ENCODE measurements at regions not wholly inside any gene's neighbourhood (a gene's known extent, or its start where the extent isn't known, plus 50 kb on each side); places are given as distances from the start of the nearest gene placed in this dataset.
"Not testable (repeated sequence)": the region's sequence is repeated elsewhere in the genome, so short reads cannot be mapped to it uniquely, and the experiment has no call there.

DNA sequence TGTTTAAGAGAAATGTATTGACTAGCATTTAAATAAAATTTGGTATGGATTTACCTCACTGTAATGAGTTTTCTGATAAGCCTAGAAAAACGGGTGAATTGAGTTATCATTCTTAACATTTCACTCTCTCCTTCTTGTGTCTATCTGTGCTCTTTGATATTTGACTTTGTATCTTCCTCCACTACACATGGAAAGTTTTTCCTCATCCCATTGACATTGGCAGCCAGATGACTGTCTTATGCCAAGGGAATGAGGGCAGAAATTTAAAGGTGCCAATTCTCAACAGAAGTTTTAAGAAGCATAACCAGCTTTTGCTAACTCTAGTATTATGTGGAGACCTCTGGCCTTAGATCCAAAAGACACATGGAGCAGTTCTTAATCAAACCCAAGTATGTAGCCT is 376.6 kb downstream of the DSEL start:
- no peak for DNase-seq (ENCODE audit: low read depth)

DNA sequence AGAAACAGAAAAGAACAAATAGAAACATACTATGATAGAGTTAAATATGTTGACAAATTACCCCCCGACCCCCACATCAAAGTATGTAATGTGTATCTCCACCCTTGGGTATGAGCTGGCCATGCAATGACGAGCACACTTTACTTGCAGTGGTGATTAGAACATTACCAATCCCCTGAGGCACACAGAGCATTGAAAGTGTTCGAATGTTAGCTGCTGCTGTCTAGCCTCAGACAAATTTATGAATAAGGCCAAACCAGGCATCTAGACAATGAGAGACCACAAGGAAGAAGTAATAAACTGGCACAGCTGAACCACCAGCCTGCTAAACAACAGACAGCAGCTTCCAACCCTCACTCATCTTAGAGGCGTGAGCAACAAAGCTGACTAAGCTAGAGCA is 380.5 kb downstream of the DSEL start:
- no peak for DNase-seq (ENCODE audit: low read depth)

DNA sequence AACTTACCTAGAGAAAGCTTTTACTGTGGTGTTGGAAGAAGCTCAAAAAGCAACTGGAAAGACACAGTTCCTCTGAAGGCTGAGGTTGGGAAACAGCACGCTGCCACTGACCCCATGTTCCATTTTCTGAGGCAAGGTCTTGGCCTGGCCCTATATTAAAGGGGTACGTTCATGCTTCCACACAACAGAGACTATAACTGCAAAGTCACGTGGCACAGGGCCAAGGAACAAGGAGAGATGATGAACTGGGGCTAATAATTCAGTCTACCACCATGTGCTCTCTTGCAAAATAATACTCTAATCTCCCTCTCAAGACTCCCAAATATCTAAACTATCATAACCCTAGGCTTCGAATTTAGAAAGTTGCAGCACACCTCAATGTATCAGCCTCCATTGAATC is 381.6 kb downstream of the DSEL start:
- no peak for DNase-seq (ENCODE audit: low read depth)

DNA sequence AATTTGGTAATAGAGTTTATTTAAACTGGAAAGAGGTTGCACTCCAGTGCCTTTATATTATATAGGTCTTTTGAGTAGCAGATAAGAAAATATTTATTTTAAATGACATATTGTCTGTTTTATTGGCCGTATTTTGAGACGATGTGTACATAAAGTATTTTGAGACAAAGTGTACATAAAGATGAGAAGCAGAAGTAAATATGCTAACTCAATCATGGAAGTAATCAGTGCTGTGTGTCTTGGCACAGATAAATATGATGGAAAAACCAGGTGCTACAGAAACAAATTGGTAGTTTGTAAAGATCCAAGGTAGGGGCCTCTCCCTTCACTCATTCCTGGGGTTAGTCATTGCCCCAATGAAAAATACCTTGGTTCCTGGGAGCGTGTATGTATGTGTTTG is 382.9 kb downstream of the DSEL start:
- no peak for DNase-seq (ENCODE audit: low read depth)

DNA sequence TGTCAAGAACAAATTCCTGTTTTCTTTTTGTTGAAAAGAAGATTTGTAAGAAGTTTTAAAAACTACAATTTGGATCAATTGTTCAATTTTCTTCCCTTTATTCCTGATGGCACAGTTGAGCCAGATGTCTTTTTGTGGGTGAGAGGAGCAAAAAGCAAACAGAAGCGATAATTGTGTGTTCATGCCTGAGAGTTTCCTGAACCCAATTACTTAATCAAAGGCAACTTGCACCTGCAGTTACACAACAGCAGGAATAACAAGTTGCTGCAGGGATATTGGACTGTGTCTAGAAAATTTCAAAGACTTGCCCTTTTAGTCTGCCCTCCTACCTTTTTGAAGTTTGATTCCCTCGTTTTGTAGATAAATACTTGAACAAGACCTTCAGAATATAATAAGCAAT is 383.6 kb downstream of the DSEL start:
- no peak for DNase-seq (ENCODE audit: low read depth)

DNA sequence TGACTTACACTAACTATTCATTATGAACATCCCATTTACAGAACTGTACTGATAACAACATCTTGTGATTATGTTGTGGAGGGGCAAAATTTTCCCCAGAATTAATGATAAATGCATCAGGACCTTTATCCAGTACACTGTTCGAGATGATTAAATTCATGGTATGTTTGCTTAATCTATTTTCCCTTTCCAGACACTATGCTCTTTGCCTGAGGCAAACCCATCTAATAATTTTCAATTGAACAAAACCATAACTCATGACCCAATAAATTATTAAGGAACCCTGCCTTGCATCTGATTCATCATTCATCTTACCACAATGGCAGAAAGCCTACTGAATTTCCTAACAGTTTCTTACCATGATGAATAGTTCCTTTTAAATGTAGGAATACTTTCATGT is 385.0 kb downstream of the DSEL start:
- no peak for DNase-seq (ENCODE audit: low read depth)

DNA sequence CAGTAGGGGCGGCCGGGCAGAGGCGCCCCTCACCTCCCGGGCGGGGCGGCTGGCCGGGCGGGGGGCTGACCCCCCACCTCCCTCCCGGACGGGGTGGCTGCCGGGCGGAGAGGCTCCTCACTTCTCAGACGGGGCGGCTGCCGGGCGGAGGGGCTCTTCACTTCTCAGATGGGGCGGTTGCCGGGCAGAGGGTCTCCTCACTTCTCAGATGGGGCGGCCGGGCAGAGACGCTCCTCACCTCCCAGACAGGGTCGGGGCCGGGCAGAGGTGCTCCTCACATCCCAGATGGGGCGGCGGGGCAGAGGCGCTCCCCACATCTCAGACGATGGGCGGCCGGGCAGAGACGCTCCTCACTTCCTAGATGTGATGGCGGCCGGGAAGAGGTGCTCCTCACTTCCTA is 389.8 kb downstream of the DSEL start:
- not testable (repeated sequence) for DNase-seq (ENCODE audit: low read depth)

DNA sequence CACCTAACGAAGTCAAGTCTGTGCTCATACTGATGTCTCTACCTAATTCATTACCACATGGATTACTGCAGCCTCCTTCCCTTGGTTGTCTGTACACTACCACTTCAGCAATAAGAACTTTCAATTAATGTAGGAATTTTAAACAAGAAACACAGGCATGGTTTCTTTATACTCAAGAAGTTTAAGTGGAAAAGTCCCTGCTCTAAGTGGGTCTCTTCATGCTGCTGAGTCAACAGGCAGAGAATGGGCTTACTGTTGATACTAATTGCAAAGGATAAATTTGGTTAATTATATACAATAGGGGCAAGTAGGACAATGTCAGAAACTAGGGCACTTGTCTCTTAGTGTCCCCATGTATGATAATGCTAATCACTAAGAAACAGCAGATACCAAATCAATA is 392.6 kb downstream of the DSEL start:
- DNase-seq (ENCODE audit: low read depth) = no peak

DNA sequence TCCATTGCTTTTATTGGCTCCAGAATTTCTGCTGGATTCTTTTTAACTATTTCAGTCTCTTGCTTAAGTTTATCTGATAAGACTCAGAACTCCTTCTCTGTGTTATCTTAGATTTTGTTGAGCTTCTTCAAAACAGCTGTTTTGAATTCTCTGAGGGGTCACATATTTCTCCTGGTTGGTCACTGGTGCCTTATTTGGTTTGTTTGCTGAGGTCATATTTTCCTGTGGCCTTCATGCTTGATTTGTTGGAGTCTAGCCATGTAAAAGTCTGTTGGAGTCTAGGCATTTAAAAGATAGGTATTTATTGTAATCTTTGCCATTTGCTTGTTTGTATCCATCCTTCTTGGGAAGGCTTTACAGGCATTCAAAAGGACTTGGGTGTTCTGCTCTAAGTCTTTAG is 398.7 kb downstream of the DSEL start:
- peak; percentile 53 for DNase-seq (ENCODE audit: low read depth)

DNA sequence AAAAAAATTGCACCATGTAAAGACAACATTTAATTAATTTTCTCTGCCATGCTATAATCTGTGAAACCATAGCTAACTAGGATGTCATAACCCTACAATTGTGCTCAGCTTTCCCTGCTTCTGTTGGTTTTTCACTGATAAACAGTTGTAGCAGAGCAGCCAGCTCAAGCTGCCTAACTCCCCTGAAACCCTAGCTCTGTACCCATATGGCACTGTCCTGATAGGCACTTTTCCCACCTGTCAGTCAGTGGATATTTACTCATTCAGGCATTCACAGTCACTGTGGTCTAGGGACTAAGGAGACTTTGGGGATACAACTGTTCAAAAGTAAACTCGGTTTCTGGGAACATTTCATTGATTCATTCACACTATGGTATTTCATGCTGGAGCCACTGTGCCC is 407.0 kb downstream of the DSEL start:
- no peak for DNase-seq (ENCODE audit: low read depth)

DNA sequence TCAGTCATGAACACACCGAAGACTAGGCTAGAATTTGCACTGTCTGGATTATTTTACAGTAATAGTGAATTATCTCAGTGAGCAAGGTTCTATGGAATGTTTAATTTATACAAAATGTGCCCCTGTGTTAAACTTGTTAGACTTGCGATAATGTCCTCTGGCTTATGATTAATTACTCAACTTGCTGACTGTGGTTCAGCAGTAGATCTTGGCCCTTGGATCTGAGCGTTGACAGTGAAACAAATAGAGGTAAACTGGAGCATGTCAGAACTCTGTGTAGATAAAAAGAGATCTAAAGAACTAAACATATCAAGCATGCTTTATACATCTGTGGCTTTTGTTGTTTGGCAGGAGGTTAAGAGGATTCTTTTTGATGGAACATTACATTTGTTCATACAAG is 407.6 kb downstream of the DSEL start:
- DNase-seq (ENCODE audit: low read depth) = no peak

DNA sequence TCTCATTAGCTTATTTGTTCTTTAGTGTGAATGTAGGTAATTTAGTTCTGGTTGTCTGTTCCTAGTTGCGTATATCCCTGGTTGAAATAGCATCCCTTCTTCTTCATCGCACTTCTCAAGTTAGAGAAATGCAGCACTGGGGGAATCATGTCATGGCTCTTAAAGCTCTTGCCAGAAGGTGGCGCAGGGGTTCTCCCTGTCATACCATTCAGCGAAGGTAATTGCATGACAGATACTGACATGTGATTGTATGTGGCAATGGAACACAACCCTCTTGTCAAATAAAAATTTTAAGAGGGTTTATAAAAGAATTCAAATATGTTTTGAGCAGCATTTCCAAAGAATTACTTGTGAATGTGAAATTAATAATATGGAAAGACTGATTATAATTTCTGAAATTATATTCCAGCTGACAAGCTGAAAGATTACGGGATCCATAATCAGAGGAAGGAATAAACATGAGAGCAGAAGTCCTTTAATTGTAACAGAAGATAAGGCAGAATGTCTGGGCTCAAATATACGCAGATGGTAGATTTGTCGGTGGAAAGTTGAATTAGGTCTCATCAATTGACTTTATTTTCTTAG is 411.7 kb downstream of the DSEL start:
- peak; percentile 35 for DNase-seq (ENCODE audit: low read depth)

DNA sequence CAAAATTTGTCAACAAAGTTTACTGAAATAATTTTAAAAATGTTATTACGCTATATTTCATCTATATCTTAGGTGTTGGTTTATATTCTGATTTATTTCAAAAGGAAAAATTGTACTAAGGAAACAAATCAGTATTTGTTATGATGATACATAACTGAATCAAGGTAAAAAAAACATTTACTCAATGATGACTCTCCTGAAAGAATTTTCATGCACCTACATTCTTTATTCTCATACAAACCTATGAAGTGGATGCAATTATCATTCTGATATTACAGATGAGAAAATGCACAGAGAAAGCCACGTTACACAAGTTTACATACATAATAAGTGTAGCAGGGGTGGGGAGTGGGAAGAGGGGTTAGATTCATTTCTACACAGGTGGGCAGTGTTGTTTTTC is 422.4 kb downstream of the DSEL start:
- no peak for DNase-seq (ENCODE audit: low read depth)

DNA sequence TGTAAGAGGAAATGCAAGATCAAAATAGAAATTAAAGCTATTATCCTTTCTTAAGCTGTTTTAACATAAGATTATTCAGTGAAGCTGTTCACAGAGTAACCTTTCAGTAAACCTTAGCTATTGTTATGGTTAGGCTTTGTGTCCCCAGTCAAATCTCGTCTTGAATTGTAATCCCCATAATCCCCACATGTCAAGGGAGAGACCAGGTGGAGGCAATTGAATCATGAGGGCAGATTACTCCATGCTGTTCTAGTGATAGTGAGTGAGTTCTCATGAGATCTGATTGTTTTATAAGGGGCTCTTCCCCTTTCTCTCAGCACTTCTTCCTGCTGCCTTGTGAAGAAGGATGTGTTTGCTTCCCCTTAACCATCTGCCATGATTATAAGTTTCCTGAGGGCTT is 424.4 kb downstream of the DSEL start:
- no peak for DNase-seq (ENCODE audit: low read depth)

DNA sequence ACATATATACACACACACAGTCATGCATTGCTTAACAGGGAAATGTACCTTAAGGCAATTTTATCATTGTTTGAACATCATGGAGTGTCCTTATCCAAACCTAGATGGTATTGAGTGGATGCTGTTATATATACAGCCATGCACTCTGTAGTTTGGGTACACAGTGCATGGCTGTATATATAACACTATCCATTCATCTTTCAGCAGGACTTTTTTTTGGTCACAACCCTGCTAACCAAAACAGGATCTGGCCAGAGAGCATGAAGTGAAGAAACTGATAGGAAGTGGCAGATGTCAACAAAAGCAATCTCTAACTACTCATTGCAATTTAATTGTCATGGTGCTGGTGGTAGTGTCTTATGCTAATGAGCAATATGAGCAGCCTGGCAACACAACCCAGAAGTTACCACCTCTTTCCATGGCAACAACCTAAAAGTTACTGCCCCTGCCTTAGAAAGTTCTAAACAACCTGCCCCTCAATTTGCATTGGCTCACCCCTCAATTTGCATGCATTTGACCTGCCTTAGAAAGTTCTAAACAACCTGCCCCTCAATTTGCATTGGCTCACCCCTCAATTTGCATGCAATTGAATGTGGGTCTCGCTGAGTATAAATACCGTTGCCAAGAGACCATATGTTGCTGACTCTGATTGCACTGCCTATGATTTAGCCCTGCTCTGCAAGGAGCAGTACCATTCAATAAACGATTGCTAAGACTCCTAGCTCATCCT is 434.9 kb downstream of the DSEL start:
- no peak for DNase-seq (ENCODE audit: low read depth)

DNA sequence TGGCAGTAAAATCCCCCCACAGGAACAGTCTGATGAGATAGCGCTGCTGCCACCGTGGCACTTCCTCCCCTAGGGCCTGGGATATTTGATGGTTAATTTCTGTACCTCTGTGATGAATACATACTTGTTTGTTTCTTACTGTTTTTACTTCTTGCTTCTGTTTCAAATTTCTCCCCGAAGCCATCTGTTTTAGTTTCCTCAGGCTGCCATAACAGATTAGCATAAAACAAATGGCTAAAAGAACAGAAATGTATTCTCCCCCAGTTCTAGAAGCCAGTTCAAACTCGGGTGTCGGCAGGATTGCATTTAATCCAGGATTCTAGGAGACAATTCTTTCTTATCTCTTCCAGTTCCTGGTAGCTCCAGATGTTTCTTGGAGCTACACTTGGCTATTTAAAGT is 435.9 kb downstream of the DSEL start:
- DNase-seq (ENCODE audit: low read depth) = no peak

DNA sequence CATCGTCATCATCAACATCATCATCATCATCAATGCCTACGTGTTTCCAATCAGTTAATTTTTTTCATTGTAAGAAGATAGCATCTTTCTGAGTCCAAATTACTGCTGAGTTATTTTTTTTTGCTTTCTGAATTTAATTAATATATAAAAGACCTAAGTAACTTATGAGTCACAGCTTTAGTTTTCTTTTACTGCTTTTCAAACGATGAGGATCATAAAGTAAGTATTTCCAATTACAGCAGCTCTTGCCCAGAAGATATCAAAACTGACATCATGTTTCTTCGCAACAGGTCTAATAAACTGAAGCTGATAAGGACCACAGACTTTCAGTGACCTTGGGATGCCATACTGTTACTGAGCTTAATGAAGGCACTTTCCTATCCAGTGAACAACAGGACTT is 442.2 kb downstream of the DSEL start:
- no peak for DNase-seq (ENCODE audit: low read depth)

DNA sequence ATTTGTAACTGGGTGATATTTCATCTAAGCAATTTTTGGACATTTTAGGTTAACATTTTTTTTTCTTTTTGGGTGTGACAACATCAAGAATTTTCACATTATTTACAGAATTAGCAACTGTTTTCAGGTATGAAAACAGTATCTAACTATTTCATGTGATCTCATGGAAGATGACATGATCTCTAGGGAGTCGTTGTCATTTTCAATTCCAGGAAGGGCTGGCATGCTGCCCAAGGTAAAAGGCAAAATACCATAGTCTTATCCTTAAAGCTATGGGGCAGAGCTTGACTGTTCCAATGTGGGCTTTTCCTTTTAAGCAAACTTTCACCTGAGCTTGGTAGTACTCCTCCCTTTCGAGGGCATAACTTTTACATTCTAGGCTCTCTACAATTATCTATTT is 443.7 kb downstream of the DSEL start:
- DNase-seq (ENCODE audit: low read depth) = no peak

DNA sequence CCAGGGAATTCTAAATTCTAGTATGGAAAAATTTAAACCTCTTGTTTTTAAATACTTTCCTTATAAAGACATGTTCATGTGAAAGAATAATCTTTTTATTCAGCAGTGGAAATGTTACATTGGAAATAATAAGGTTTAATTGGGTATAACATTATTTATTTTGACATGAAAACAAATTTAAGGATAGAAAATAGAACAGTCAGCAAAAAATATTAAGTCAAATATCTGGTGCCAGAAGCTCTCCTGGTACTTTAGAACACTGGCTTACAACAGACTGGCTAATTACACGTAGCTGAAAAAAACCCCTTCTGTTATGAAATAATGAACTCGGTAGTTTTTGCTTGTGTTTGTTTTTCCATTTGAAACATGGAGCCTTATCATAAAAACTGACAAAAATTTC is 447.9 kb downstream of the DSEL start:
- no peak for DNase-seq (ENCODE audit: low read depth)

DNA sequence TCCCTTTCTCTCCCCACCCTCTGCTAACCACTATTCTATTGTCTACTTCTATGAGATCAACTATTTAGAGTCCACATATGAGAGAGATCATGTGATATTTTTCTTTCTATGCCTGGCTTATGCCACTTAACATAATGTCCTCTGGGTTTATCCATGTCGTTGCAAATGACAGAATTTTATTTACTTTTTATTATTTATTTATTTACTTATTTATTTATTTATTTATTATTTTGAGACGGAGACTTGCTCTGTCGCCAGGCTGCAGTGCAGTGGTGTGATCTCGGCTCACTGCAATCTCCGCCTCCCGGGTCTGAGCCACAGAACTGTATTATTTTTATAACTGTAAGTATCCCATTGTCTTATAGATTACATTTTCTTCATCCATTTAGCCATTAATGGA is 443.4 kb upstream of the CDH19 start:
- no peak for DNase-seq (ENCODE audit: low read depth)

DNA sequence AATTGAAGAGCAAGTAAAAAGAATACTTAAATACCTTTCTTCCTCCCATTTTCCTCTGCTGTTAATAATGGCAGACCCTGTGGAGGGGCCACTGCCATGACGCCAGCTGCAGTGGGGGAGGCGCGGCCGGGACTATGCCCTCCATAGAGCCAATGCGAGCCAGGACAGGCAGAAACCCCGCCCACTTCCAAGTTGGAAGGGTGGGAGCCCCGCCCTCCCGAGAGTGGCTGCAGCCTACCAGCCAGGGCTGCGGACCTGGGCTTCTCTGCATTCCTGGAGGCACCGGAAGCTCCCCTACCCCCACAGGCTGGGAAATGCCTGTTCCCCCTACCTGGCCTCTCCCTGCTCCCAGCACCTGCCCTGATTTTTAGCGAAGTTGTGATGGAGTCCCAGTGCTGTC is 439.4 kb upstream of the CDH19 start:
- no peak for DNase-seq (ENCODE audit: low read depth)

DNA sequence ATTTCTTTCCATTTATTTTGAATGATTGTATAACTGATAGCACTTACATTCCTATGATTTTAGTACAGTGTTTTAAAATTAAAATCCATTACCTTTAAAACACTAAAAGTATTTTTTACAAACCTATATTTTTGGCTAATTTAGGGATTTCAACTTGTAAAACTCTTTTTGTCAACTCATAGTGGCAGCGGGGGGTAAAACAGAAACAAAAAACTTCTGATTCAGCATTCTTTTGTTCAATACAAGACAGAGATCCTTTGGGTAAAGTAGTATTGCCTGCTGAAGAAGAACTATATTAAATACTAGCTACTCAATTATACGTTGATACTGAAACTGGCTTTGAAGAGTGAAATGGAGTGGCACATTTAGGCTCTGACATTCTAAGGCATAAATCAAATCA is 437.4 kb upstream of the CDH19 start:
- no peak for DNase-seq (ENCODE audit: low read depth)

DNA sequence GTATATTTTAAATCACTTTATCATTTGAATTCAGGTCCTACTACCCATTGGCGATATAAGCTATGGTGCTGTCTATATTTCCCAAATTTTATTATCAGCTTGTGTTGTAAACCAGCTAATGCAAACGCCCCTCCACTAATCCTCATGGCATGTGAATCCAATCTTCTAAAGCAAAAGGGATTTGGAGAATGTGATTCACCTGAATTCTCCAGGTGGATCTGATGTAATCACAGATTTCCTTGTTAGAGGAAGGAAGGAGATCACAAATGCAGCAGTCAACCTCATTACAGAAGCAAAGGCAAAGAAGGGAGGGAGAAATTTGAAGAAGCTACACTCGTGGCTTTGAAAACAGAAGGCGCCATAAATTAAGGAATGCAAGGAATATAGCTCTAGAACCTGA is 431.1 kb upstream of the CDH19 start:
- DNase-seq (ENCODE audit: low read depth) = no peak

DNA sequence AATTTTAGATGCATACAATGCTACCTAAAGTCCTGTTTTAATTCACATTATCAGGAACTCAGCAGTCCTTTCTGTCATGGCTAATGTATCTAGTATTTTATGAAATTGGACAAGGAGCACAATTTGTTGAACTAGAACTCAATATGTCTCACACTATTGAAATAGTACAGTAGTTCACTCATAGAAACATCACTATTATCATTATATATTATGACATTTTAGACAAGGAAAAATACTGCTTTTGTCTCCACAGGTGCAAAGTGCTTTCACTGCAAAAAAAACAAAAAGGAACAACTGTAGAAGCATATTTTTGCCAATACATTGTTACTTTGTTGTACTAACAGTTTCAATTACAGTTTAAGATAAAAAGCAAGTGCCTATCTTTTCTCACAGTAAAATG is 419.2 kb upstream of the CDH19 start:
- DNase-seq (ENCODE audit: low read depth) = no peak

Data from non-pigmented ciliary epithelial cell (primary cell).